Transverse colon (tissue), 3 donors: ENCODE measurements at regions not wholly inside any gene's neighbourhood (a gene's known extent, or its start where the extent isn't known, plus 50 kb on each side); places are given as distances from the start of the nearest gene placed in this dataset.

ENCODE experiments used
- POLR2A ChIP-seq: fragments of 450-650 bp; IDR thresholded peaks from one replicate; pipeline ENCODE4 v1.6.1; 2016; ENCODE audit warnings: antibody characterized with exemption, mild to moderate bottlenecking, moderate library complexity
- TF ChIP-seq, protein P1 (sequence below), 5 experiments: fragments of 200-600 bp in 3 of 5; fragments of 450-650 bp in 2 of 5; sonication (generic) in 3 of 5; IDR thresholded peaks; 1 replicate in 2 of 5; 2 replicates in 3 of 5; pipeline ENCODE4 v1.5.1; 2016 to 2017; ENCODE audit warnings: antibody characterized with exemption in 5 of 5, inconsistent platforms in 3 of 5, mild to moderate bottlenecking in 2 of 5, moderate library complexity in 1 of 5

- no peak for TF ChIP-seq POLR2A
- TF ChIP-seq, protein P1, sequence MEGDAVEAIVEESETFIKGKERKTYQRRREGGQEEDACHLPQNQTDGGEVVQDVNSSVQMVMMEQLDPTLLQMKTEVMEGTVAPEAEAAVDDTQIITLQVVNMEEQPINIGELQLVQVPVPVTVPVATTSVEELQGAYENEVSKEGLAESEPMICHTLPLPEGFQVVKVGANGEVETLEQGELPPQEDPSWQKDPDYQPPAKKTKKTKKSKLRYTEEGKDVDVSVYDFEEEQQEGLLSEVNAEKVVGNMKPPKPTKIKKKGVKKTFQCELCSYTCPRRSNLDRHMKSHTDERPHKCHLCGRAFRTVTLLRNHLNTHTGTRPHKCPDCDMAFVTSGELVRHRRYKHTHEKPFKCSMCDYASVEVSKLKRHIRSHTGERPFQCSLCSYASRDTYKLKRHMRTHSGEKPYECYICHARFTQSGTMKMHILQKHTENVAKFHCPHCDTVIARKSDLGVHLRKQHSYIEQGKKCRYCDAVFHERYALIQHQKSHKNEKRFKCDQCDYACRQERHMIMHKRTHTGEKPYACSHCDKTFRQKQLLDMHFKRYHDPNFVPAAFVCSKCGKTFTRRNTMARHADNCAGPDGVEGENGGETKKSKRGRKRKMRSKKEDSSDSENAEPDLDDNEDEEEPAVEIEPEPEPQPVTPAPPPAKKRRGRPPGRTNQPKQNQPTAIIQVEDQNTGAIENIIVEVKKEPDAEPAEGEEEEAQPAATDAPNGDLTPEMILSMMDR (IDR thresholded peaks at IDR 0.05): no peak
Measured at GRCh38 chr13:54016542-54016941, 987.9 kb downstream of the OLFM4 start.
